ENCODE measurements at regions not wholly inside any gene's neighbourhood (a gene's known extent, or its start where the extent isn't known, plus 50 kb on each side); places are given as distances from the start of the nearest gene placed in this dataset.
"Not testable (repeated sequence)": the region's sequence is repeated elsewhere in the genome, so short reads cannot be mapped to it uniquely, and the experiment has no call there.

- ATAC-seq, result no peak
These were observed 101.9 kb upstream of the EFNA5 start for GRCh38 chr5:107772418-107773310.

GRCh38 chr5:107771926-107772325 is 101.2 kb upstream of the EFNA5 start:
- ATAC-seq, result no peak

GRCh38 chr5:107770051-107770450 is 99.3 kb upstream of the EFNA5 start:
- ATAC-seq, result no peak

- no peak for ATAC-seq
These were observed 98.8 kb upstream of the EFNA5 start for GRCh38 chr5:107769519-107769918.

- ATAC-seq, result no peak
These were observed 96.2 kb upstream of the EFNA5 start for GRCh38 chr5:107766972-107767371.

GRCh38 chr5:107766439-107766838 is 95.7 kb upstream of the EFNA5 start:
- ATAC-seq, result no peak

- ATAC-seq, result no peak
These were observed 95.0 kb upstream of the EFNA5 start for GRCh38 chr5:107765805-107766063.

GRCh38 chr5:107764976-107765804 is 94.5 kb upstream of the EFNA5 start:
- ATAC-seq, result no peak

- ATAC-seq, result no peak
These were observed 93.5 kb upstream of the EFNA5 start for GRCh38 chr5:107764282-107764681.

GRCh38 chr5:107753427-107753826 is 82.7 kb upstream of the EFNA5 start:
- ATAC-seq, result no peak

- ATAC-seq, result no peak
These were observed 73.9 kb upstream of the EFNA5 start for GRCh38 chr5:107744418-107745330.

- ATAC-seq, result peak; percentile 64
These were observed 72.8 kb upstream of the EFNA5 start for GRCh38 chr5:107743373-107744000.

- no peak for ATAC-seq
These were observed 68.9 kb upstream of the EFNA5 start for GRCh38 chr5:107739661-107740060.

GRCh38 chr5:107736638-107737037 is 65.9 kb upstream of the EFNA5 start:
- no peak for ATAC-seq

GRCh38 chr5:107736089-107736488 is 65.4 kb upstream of the EFNA5 start:
- ATAC-seq, result not testable (repeated sequence)

- ATAC-seq, result no peak
These were observed 64.8 kb upstream of the EFNA5 start for GRCh38 chr5:107735558-107735957.

- no peak for ATAC-seq
These were observed 56.2 kb upstream of the EFNA5 start for GRCh38 chr5:107726896-107727295.

- ATAC-seq, result no peak
These were observed 53.9 kb upstream of the EFNA5 start for GRCh38 chr5:107724642-107725041.

GRCh38 chr5:107721241-107721640 is 50.5 kb upstream of the EFNA5 start:
- not testable (repeated sequence) for ATAC-seq

Data from esophagus mucosa (tissue), 1 donor.